ENCODE measurements at regions not wholly inside any gene's neighbourhood (a gene's known extent, or its start where the extent isn't known, plus 50 kb on each side); places are given as distances from the start of the nearest gene placed in this dataset.

DNA sequence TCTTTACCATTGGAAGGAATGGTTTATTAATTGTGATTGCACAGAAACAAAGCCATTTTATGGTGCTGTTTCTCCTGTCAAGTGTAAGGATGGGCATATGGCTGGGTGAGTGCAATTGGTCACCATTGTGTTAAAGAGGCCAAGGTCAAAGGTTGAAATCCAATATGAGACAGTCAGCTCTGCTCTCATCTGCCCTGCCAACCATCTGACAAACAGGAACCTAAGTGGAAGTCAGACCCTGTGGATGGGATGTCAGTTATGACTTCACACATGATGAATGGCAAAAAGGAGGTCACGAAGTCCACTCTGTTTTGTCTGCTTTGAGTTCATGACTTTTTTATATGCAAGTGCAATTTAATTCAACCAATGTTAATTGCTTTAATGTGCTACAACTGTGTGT, 172.7 kb upstream of the TMEM229A start:
- TF ChIP-seq, protein P1, sequence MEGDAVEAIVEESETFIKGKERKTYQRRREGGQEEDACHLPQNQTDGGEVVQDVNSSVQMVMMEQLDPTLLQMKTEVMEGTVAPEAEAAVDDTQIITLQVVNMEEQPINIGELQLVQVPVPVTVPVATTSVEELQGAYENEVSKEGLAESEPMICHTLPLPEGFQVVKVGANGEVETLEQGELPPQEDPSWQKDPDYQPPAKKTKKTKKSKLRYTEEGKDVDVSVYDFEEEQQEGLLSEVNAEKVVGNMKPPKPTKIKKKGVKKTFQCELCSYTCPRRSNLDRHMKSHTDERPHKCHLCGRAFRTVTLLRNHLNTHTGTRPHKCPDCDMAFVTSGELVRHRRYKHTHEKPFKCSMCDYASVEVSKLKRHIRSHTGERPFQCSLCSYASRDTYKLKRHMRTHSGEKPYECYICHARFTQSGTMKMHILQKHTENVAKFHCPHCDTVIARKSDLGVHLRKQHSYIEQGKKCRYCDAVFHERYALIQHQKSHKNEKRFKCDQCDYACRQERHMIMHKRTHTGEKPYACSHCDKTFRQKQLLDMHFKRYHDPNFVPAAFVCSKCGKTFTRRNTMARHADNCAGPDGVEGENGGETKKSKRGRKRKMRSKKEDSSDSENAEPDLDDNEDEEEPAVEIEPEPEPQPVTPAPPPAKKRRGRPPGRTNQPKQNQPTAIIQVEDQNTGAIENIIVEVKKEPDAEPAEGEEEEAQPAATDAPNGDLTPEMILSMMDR (IDR thresholded peaks at IDR 0.05): no peak
- TF ChIP-seq EP300 (IDR thresholded peaks at IDR 0.05): no peak

Data from suprapubic skin (tissue), 3 donors.